Hepatocyte (in vitro differentiated cells): ENCODE measurements at regions not wholly inside any gene's neighbourhood (a gene's known extent, or its start where the extent isn't known, plus 50 kb on each side); places are given as distances from the start of the nearest gene placed in this dataset.

Source experiments
- CTCF ChIP-seq: fragments of 200-600 bp; sonication (generic); IDR thresholded peaks from 2 replicates; pipeline ENCODE4 v1.5.1; 2016; ENCODE audit warnings: antibody characterized with exemption, mild to moderate bottlenecking; ENCODE audit not compliant: poor library complexity
- EZH2 ChIP-seq: fragments of 200-600 bp; sonication (generic); IDR thresholded peaks from 2 replicates; pipeline ENCODE4 v1.6.1; 2016; ENCODE audit warnings: antibody characterized with exemption, mild to moderate bottlenecking, borderline replicate concordance

GRCh38 chr17:34076743-34077631 lies 178.1 kb upstream of the CCL2 start:
- no peak for TF ChIP-seq CTCF
- no peak for TF ChIP-seq EZH2
